Cardiac muscle cell (in vitro differentiated cells and primary cell): ENCODE measurements at regions not wholly inside any gene's neighbourhood (a gene's known extent, or its start where the extent isn't known, plus 50 kb on each side); places are given as distances from the start of the nearest gene placed in this dataset.

Source experiments
- DNase-seq, 2 donors: peaks; one replicate each; pipeline versions ENCODE4 v3.0.0 to v3.0.0-alpha.2; 2010 to 2017; ENCODE audit warnings: low read depth in 1 of 2, low spot score in 1 of 2
- H3K27ac ChIP-seq: fragments of 200-600 bp; sonication (generic); 2 replicates; pipeline ENCODE4 v1.5.1; 2016
- H3K27me3 ChIP-seq: fragments of 200-600 bp; sonication (generic); 2 replicates; pipeline ENCODE4 v1.6.0; 2016; ENCODE audit warnings: control low read depth
- H3K36me3 ChIP-seq: fragments of 200-600 bp; sonication (generic); 2 replicates; pipeline ENCODE4 v1.5.1; 2016; ENCODE audit warnings: control low read depth
- H3K4me1 ChIP-seq: fragments of 200-600 bp; sonication (generic); 2 replicates; pipeline ENCODE4 v1.8.1; 2017; ENCODE audit warnings: low read depth, mild to moderate bottlenecking, mixed run types
- H3K4me3 ChIP-seq: fragments of 200-600 bp; sonication (generic); 2 replicates; pipeline ENCODE4 v1.5.1; 2016; ENCODE audit warnings: mild to moderate bottlenecking
- H3K9me3 ChIP-seq: fragments of 200-600 bp; sonication (generic); 2 replicates; pipeline ENCODE4 v1.5.1; 2017; ENCODE audit warnings: low read depth, mild to moderate bottlenecking, control low read depth
- CTCF ChIP-seq: IDR thresholded peaks from 2 replicates; pipeline ENCODE4 v1.5.1; 2012; ENCODE audit warnings: low read depth, mild to moderate bottlenecking, low read length

GRCh38 chr4:124426279-124426678 is 286.3 kb downstream of the ANKRD50 start:
- no peak overlapping the region for H3K4me3 ChIP-seq
- TF ChIP-seq CTCF = no peak
- no peak for DNase-seq

GRCh38 chr4:124427095-124427767 is 285.3 kb downstream of the ANKRD50 start:
- H3K27me3 ChIP-seq = no peaks in the 10 kb centered on the region
- no peak overlapping the region for H3K27ac ChIP-seq
- no peak overlapping the region for H3K4me3 ChIP-seq
- H3K9me3 ChIP-seq = no peaks in the 10 kb centered on the region
- no peaks in the 10 kb centered on the region for H3K4me1 ChIP-seq
- peak in 1 of 2 donors; percentile 29 for DNase-seq
- TF ChIP-seq CTCF = no peak
- no peaks in the 10 kb centered on the region for H3K36me3 ChIP-seq

More at GRCh38 chr4:124426279-124426678, 286.3 kb downstream of the ANKRD50 start:
- Histone ChIP-seq H3K4me1 (no peaks in the 10 kb centered on the region), H3K27me3 (no peaks in the 10 kb centered on the region), H3K27ac (no peak overlapping the region), H3K9me3 (no peaks in the 10 kb centered on the region), H3K36me3 (no peaks in the 10 kb centered on the region)

GRCh38 chr4:124428648-124429047 is 283.9 kb downstream of the ANKRD50 start:
- Histone ChIP-seq H3K4me3 (no peak overlapping the region), H3K9me3 (no peaks in the 10 kb centered on the region), H3K27ac (no peak overlapping the region), H3K36me3 (no peaks in the 10 kb centered on the region), H3K27me3 (no peaks in the 10 kb centered on the region), H3K4me1 (no peaks in the 10 kb centered on the region)
- TF ChIP-seq CTCF = no peak
- DNase-seq = no peak

- no peaks in the 10 kb centered on the region for H3K27me3 ChIP-seq
- DNase-seq = no peak
- no peaks in the 10 kb centered on the region for H3K9me3 ChIP-seq
- H3K27ac ChIP-seq = no peak overlapping the region
- no peak overlapping the region for H3K4me3 ChIP-seq
- no peaks in the 10 kb centered on the region for H3K4me1 ChIP-seq
- H3K36me3 ChIP-seq = no peaks in the 10 kb centered on the region
- TF ChIP-seq CTCF = no peak
Observed at GRCh38 chr4:124429746-124430250, 282.7 kb downstream of the ANKRD50 start.

GRCh38 chr4:124431653-124432192 is 280.8 kb downstream of the ANKRD50 start:
- no peaks in the 10 kb centered on the region for H3K27me3 ChIP-seq
- H3K27ac ChIP-seq = no peak overlapping the region
- no peak overlapping the region for H3K4me3 ChIP-seq
- no peaks in the 10 kb centered on the region for H3K36me3 ChIP-seq
- no peak for TF ChIP-seq CTCF
- no peaks in the 10 kb centered on the region for H3K4me1 ChIP-seq
- no peaks in the 10 kb centered on the region for H3K9me3 ChIP-seq
- DNase-seq = no peak
